H9 (cell line): ENCODE measurements at regions not wholly inside any gene's neighbourhood (a gene's known extent, or its start where the extent isn't known, plus 50 kb on each side); places are given as distances from the start of the nearest gene placed in this dataset.
"Not testable (repeated sequence)": the region's sequence is repeated elsewhere in the genome, so short reads cannot be mapped to it uniquely, and the experiment has no call there.

ENCODE experiments used
- DNase-seq: peaks from one replicate; pipeline ENCODE4 v3.0.0-alpha.2; 2017
- H2AFZ ChIP-seq: one replicate; pipeline ENCODE4 v1.6.1; 2013; ENCODE audit warnings: mild to moderate bottlenecking, low read length, control low read depth, moderate library complexity
- H2AK5ac ChIP-seq: 2 replicates; pipeline ENCODE4 v1.6.1; 2013; ENCODE audit warnings: low read length, control low read depth, mixed read lengths; ENCODE audit not compliant: insufficient read length
- H2BK120ac ChIP-seq: one replicate; pipeline ENCODE4 v1.6.1; 2013; ENCODE audit warnings: low read depth, mild to moderate bottlenecking, low read length, control low read depth, inconsistent platforms; ENCODE audit not compliant: poor library complexity, severe bottlenecking
- H2BK12ac ChIP-seq: 2 replicates; pipeline ENCODE4 v1.6.1; 2013; ENCODE audit warnings: low read length, control low read depth, mixed read lengths, low read depth; ENCODE audit not compliant: insufficient read length
- H2BK15ac ChIP-seq: 2 replicates; pipeline ENCODE4 v1.6.1; 2013; ENCODE audit warnings: low read depth, low read length, control low read depth
- H2BK20ac ChIP-seq: one replicate; pipeline ENCODE4 v1.6.1; 2013; ENCODE audit warnings: low read depth, mild to moderate bottlenecking, low read length, control low read depth, inconsistent platforms; ENCODE audit not compliant: poor library complexity, severe bottlenecking
- H2BK5ac ChIP-seq: 2 replicates; pipeline ENCODE4 v1.6.1; 2013; ENCODE audit warnings: low read length, control low read depth, mixed read lengths; ENCODE audit not compliant: insufficient read length
- H3K14ac ChIP-seq: 2 replicates; pipeline ENCODE4 v1.6.1; 2013; ENCODE audit warnings: low read length, control low read depth; ENCODE audit not compliant: insufficient read depth
- H3K18ac ChIP-seq: 2 replicates; pipeline ENCODE4 v1.6.1; 2013; ENCODE audit warnings: low read depth, mild to moderate bottlenecking, mixed read lengths, low read length, control low read depth; ENCODE audit not compliant: insufficient read length
- H3K23ac ChIP-seq: 2 replicates; pipeline ENCODE4 v1.6.1; 2013; ENCODE audit warnings: low read length, control low read depth, mixed read lengths, low read depth; ENCODE audit not compliant: insufficient read length
- H3K23me2 ChIP-seq: 2 replicates; pipeline ENCODE4 v1.6.1; 2013; ENCODE audit warnings: low read depth, mild to moderate bottlenecking, mixed read lengths, low read length, control low read depth; ENCODE audit not compliant: insufficient read length, poor library complexity, severe bottlenecking
- H3K27ac ChIP-seq: 2 replicates; pipeline ENCODE4 v1.5.1; 2013; ENCODE audit warnings: low read length, control low read depth, mixed read lengths, low read depth; ENCODE audit not compliant: insufficient read length
- H3K27me3 ChIP-seq: 2 replicates; pipeline ENCODE4 v1.6.1; 2013; ENCODE audit warnings: low read length, control low read depth, inconsistent platforms; ENCODE audit not compliant: insufficient read depth
- H3K4ac ChIP-seq: 2 replicates; pipeline ENCODE4 v1.6.1; 2013; ENCODE audit warnings: low read depth, mild to moderate bottlenecking, control low read depth, inconsistent platforms, low read length, moderate library complexity
- H3K4me1 ChIP-seq: 2 replicates; pipeline ENCODE4 v1.6.1; 2013; ENCODE audit warnings: low read length, control low read depth, inconsistent platforms; ENCODE audit not compliant: insufficient read depth
- H3K4me2 ChIP-seq: 2 replicates; pipeline ENCODE4 v1.6.1; 2013; ENCODE audit warnings: low read length, control low read depth, mixed read lengths; ENCODE audit not compliant: insufficient read length, insufficient read depth
- H3K56ac ChIP-seq: 2 replicates; pipeline ENCODE4 v1.6.1; 2013; ENCODE audit warnings: low read depth, mild to moderate bottlenecking, mixed read lengths, low read length, control low read depth; ENCODE audit not compliant: insufficient read length
- H3K79me1 ChIP-seq: 2 replicates; pipeline ENCODE4 v1.6.1; 2013; ENCODE audit warnings: low read depth, mild to moderate bottlenecking, moderate library complexity, low read length, control low read depth, inconsistent platforms; ENCODE audit not compliant: insufficient read depth, poor library complexity, severe bottlenecking
- H3K79me2 ChIP-seq: 2 replicates; pipeline ENCODE4 v1.6.1; 2013; ENCODE audit warnings: low read length, control low read depth, inconsistent platforms; ENCODE audit not compliant: insufficient read depth
- H3K9ac ChIP-seq: 2 replicates; pipeline ENCODE4 v1.6.1; 2013; ENCODE audit warnings: low read length, control low read depth, mixed read lengths; ENCODE audit not compliant: insufficient read length; ENCODE audit errors: extremely low read depth
- H3K9me3 ChIP-seq: one replicate; pipeline ENCODE4 v1.6.1; 2013; ENCODE audit warnings: low read depth, low read length, inconsistent platforms; ENCODE audit not compliant: control insufficient read depth
- H3T11ph ChIP-seq: one replicate; pipeline ENCODE4 v1.6.1; 2013; ENCODE audit warnings: mild to moderate bottlenecking, low read length, control low read depth, inconsistent platforms
- H4K20me1 ChIP-seq: one replicate; pipeline ENCODE4 v1.6.1; 2013; ENCODE audit not compliant: control insufficient read depth, insufficient read length, insufficient read depth
- H4K5ac ChIP-seq: 2 replicates; pipeline ENCODE4 v1.6.1; 2013; ENCODE audit warnings: low read depth, mild to moderate bottlenecking, mixed read lengths, low read length, control low read depth; ENCODE audit not compliant: insufficient read length
- H4K8ac ChIP-seq: replicated peaks from 2 replicates; pipeline ENCODE4 v1.6.1; 2013; ENCODE audit warnings: low read length, control low read depth, mixed read lengths, low read depth; ENCODE audit not compliant: insufficient read length
- H4K91ac ChIP-seq: 2 replicates; pipeline ENCODE4 v1.6.1; 2013; ENCODE audit warnings: low read depth, mild to moderate bottlenecking, moderate library complexity, mixed read lengths, low read length, control low read depth; ENCODE audit not compliant: insufficient read length
- H3K27ac Mint-ChIP-seq, 3 experiments: 2 replicates in 2 of 3; 3 replicates in 1 of 3; pipeline ENCODE4 v1.8.0; 2020 to 2021; ENCODE audit warnings: mixed read lengths in 3 of 3, mild to moderate bottlenecking in 1 of 3, moderate library complexity in 1 of 3
- H3K27me3 Mint-ChIP-seq: 2 replicates; pipeline ENCODE4 v1.8.0; 2021; ENCODE audit warnings: low read depth, mild to moderate bottlenecking, moderate library complexity, mixed read lengths
- H3K36me3 Mint-ChIP-seq, 3 experiments: 2 replicates in 2 of 3; 3 replicates in 1 of 3; pipeline ENCODE4 v1.8.0; 2020 to 2021; ENCODE audit warnings: low read depth in 3 of 3, mixed read lengths in 3 of 3; ENCODE audit not compliant: insufficient read depth in 1 of 3
- H3K4me1 Mint-ChIP-seq, 2 experiments: 2 replicates each; pipeline ENCODE4 v1.8.0; 2020; ENCODE audit warnings: mixed read lengths in 2 of 2
- H3K4me3 Mint-ChIP-seq, 2 experiments: 2 replicates in 1 of 2; 3 replicates in 1 of 2; pipeline ENCODE4 v1.8.0; 2020 to 2021; ENCODE audit warnings: mild to moderate bottlenecking in 2 of 2, mixed read lengths in 2 of 2, moderate library complexity in 1 of 2
- H3K9me3 Mint-ChIP-seq, 2 experiments: 2 replicates in 1 of 2; 3 replicates in 1 of 2; pipeline ENCODE4 v1.8.0; 2020; ENCODE audit warnings: mild to moderate bottlenecking in 2 of 2, mixed read lengths in 2 of 2, moderate library complexity in 1 of 2
- WGBS: extraction: QIAGEN DNeasy Blood & Tissue Kit; methylation state at CpG from one replicate; pipeline ENCODE4 v1.1.7; 2013; ENCODE audit warnings: missing lambda C conversion rate, low lambda C conversion rate, mixed read lengths; ENCODE audit not compliant: insufficient read length; ENCODE audit errors: extremely low coverage; 5-methylcytosine and 5-hydroxymethylcytosine counted together

- not testable (repeated sequence) for H4K91ac ChIP-seq, H3K27ac Mint-ChIP-seq, H3T11ph ChIP-seq, H3K56ac ChIP-seq, H3K4ac ChIP-seq, H3K23me2 ChIP-seq, H2BK20ac ChIP-seq, H2AFZ ChIP-seq, H3K4me2 ChIP-seq, DNase-seq, H3K79me2 ChIP-seq, H3K9ac ChIP-seq, H3K4me1 Mint-ChIP-seq, H3K14ac ChIP-seq, H2BK120ac ChIP-seq, H4K8ac ChIP-seq, H4K20me1 ChIP-seq, H2BK12ac ChIP-seq, H2BK5ac ChIP-seq, H4K5ac ChIP-seq, H2BK15ac ChIP-seq, H3K18ac ChIP-seq, H3K27me3 Mint-ChIP-seq, H3K79me1 ChIP-seq, H2AK5ac ChIP-seq, H3K27ac ChIP-seq, H3K4me1 ChIP-seq, H3K23ac ChIP-seq, H3K27me3 ChIP-seq, H3K4me3 Mint-ChIP-seq
- H3K9me3 ChIP-seq: peaks cover 28% of the 10 kb centered on the region
- H3K36me3 Mint-ChIP-seq: peaks cover 3 to 18% (median 5%) of the 10 kb centered on the region in 3 experiments; a peak in 6 of 7 replicates
- WGBS: no CpG with 5 or more reads among the region's 5 CpGs
- H3K9me3 Mint-ChIP-seq: peaks cover 65 to 72% of the 10 kb centered on the region in 2 experiments
These were observed 117.9 kb upstream of the ZNF519 start for GRCh38 chr18:14250084-14250677.

- H2BK15ac ChIP-seq, H2BK120ac ChIP-seq, H3K4me2 ChIP-seq, H3K27ac Mint-ChIP-seq, H2AK5ac ChIP-seq, H3K18ac ChIP-seq, H3K79me1 ChIP-seq, DNase-seq, H3K9me3 ChIP-seq, H2AFZ ChIP-seq, H3K4ac ChIP-seq, H3K4me1 ChIP-seq, H3K27ac ChIP-seq, H4K20me1 ChIP-seq, H3K27me3 ChIP-seq, H3K14ac ChIP-seq, H3K23me2 ChIP-seq, H3T11ph ChIP-seq, H4K91ac ChIP-seq, H3K27me3 Mint-ChIP-seq, H2BK12ac ChIP-seq, H3K23ac ChIP-seq, H3K4me3 Mint-ChIP-seq, H2BK20ac ChIP-seq, H2BK5ac ChIP-seq, H3K9ac ChIP-seq, H3K36me3 Mint-ChIP-seq, H4K8ac ChIP-seq, H4K5ac ChIP-seq, H3K4me1 Mint-ChIP-seq, H3K56ac ChIP-seq, H3K79me2 ChIP-seq: not testable (repeated sequence)
- peaks cover 55 to 59% of the 10 kb centered on the region in 2 experiments for H3K9me3 Mint-ChIP-seq
- no CpG with 5 or more reads among the region's 1 CpG for WGBS
These were observed 107.0 kb upstream of the ZNF519 start for GRCh38 chr18:14239224-14239623.
